GM12878 (cell line): ENCODE measurements at regions not wholly inside any gene's neighbourhood (a gene's known extent, or its start where the extent isn't known, plus 50 kb on each side); places are given as distances from the start of the nearest gene placed in this dataset.

Experiments
- CTCF ChIP-seq, 3 experiments: IDR thresholded peaks in 2 of 3; conservative IDR thresholded peaks in 1 of 3; 2 replicates each; pipeline ENCODE4 v1.5.1; 2011; ENCODE audit warnings: low read depth in 3 of 3, low read length in 3 of 3, mild to moderate bottlenecking in 3 of 3, control low read depth in 2 of 3, moderate library complexity in 2 of 3, inconsistent platforms in 1 of 3, mixed read lengths in 1 of 3; ENCODE audit not compliant: control insufficient read depth in 2 of 3, insufficient read depth in 1 of 3; ENCODE audit errors: extremely low read depth in 1 of 3
- NBN ChIP-seq: fragments of 450-650 bp; IDR thresholded peaks from 2 replicates; pipeline ENCODE4 v1.6.1; 2016
- POLR2A ChIP-seq: IDR thresholded peaks from 2 replicates; pipeline ENCODE4 v1.6.1; 2011; ENCODE audit warnings: low read depth, mild to moderate bottlenecking, low read length

GRCh38 chr7:112892263-112892662, 102.1 kb upstream of the TMEM168 start:
- TF ChIP-seq CTCF (IDR thresholded peaks at IDR 0.05 in 2 of 3, conservative IDR thresholded peaks at IDR 0.05 in 1 of 3; ENCODE audit: control insufficient read depth in 2 of 3, extremely low read depth in 1 of 3, insufficient read depth in 1 of 3, low read depth in 3 of 3, low read length in 3 of 3): no peak
- no peak for TF ChIP-seq POLR2A
- TF ChIP-seq NBN: no peak
